SK-N-SH (cell line): ENCODE measurements at regions not wholly inside any gene's neighbourhood (a gene's known extent, or its start where the extent isn't known, plus 50 kb on each side); places are given as distances from the start of the nearest gene placed in this dataset.

Experiments used
- CTCF ChIA-PET: fragments of 300-600, 350-600 bp; formaldehyde crosslinking; extraction: SDS; loops from one replicate; lab custom pipeline; 2021; lab: Yijun Ruan, JAX
- POLR2A ChIA-PET: fragments of 350-600 bp; sonication (Branson Sonifier 250); formaldehyde crosslinking; extraction: SDS; loops from one replicate; lab custom pipeline; 2020; ENCODE audit warnings: antibody characterized with exemption, inconsistent platforms; lab: Yijun Ruan, JAX
- DNase-seq: peaks from one replicate; pipeline ENCODE4 v3.0.0; 2012
- H2AFZ ChIP-seq: fragments of 200-600 bp; sonication (generic); 2 replicates; pipeline ENCODE4 v1.8.1; 2016; ENCODE audit warnings: antibody characterized with exemption, mild to moderate bottlenecking, low read depth
- H3F3A ChIP-seq: fragments of 200-600 bp; sonication (generic); replicated peaks from 2 replicates; pipeline ENCODE3; 2016; ENCODE audit warnings: antibody characterized with exemption, mild to moderate bottlenecking; ENCODE audit not compliant: insufficient read depth
- H3K27ac ChIP-seq, 2 experiments: fragments of 200-500 bp in 1 of 2; fragments of 200-600 bp in 1 of 2; sonication (Bioruptor generic) in 1 of 2; sonication (generic), shearing (Covaris generic) in 1 of 2; 2 replicates each; pipeline versions ENCODE4 v1.5.1 to v1.6.1; 2014 to 2016; ENCODE audit warnings: low read depth in 2 of 2, inconsistent platforms in 1 of 2, low read length in 1 of 2, mild to moderate bottlenecking in 1 of 2, mixed read lengths in 1 of 2
- H3K27me3 ChIP-seq: fragments of 200-600 bp; sonication (generic), shearing (Covaris generic); 2 replicates; pipeline ENCODE4 v1.6.1; 2016; ENCODE audit warnings: mixed run types; ENCODE audit not compliant: insufficient read depth
- H3K36me3 ChIP-seq, 2 experiments: fragments of 200-500 bp in 1 of 2; fragments of 200-600 bp in 1 of 2; sonication (Bioruptor generic) in 1 of 2; sonication (generic) in 1 of 2; replicated peaks in 1 of 2; 2 replicates each; pipeline versions ENCODE3 to v1.5.1; 2014 to 2016; ENCODE audit warnings: low read length in 1 of 2, mild to moderate bottlenecking in 1 of 2; ENCODE audit not compliant: insufficient read depth in 2 of 2, control insufficient read depth in 1 of 2
- H3K4me1 ChIP-seq, 2 experiments: fragments of 200-500 bp in 1 of 2; fragments of 200-600 bp in 1 of 2; sonication (Bioruptor generic) in 1 of 2; sonication (generic), shearing (Covaris generic) in 1 of 2; 2 replicates each; pipeline versions ENCODE4 v1.5.1 to v1.6.1; 2014 to 2016; ENCODE audit warnings: low read depth in 1 of 2, low read length in 1 of 2, mixed run types in 1 of 2; ENCODE audit not compliant: insufficient read depth in 2 of 2, control insufficient read depth in 1 of 2
- H3K4me2 ChIP-seq: fragments of 200-600 bp; sonication (generic), shearing (Covaris generic); 2 replicates; pipeline ENCODE4 v1.6.1; 2017; ENCODE audit warnings: mixed run types
- H3K4me3 ChIP-seq, 2 experiments: fragments of 200-500 bp in 1 of 2; fragments of 200-600 bp in 1 of 2; sonication (Bioruptor generic) in 1 of 2; sonication (generic), shearing (Covaris generic) in 1 of 2; 2 replicates each; pipeline versions ENCODE4 v1.5.1 to v1.8.1; 2014 to 2016; ENCODE audit warnings: low read depth in 2 of 2, inconsistent platforms in 1 of 2, low read length in 1 of 2, mild to moderate bottlenecking in 1 of 2, mixed read lengths in 1 of 2, moderate library complexity in 1 of 2
- H3K79me2 ChIP-seq: fragments of 200-600 bp; sonication (generic); 2 replicates; pipeline ENCODE4 v1.8.1; 2017; ENCODE audit warnings: mild to moderate bottlenecking; ENCODE audit not compliant: insufficient read depth
- H3K9ac ChIP-seq: fragments of 200-600 bp; sonication (generic); 2 replicates; pipeline ENCODE4 v1.6.1; 2017; ENCODE audit warnings: mixed run types
- H3K9me2 ChIP-seq: fragments of 200-600 bp; sonication (generic); 2 replicates; pipeline ENCODE4 v1.6.1; 2017; ENCODE audit warnings: mixed run types
- H3K9me3 ChIP-seq: fragments of 200-600 bp; sonication (generic); 2 replicates; pipeline ENCODE4 v1.6.1; 2017; ENCODE audit warnings: mixed run types, mild to moderate bottlenecking, moderate library complexity
- H4K20me1 ChIP-seq: fragments of 200-600 bp; sonication (generic); 2 replicates; pipeline ENCODE4 v1.6.1; 2017; ENCODE audit warnings: mild to moderate bottlenecking, mixed run types; ENCODE audit not compliant: insufficient read depth
- CHD2 ChIP-seq: fragments of 150-350 bp; IDR thresholded peaks from 2 replicates; pipeline ENCODE4 v1.6.1; 2018; ENCODE audit warnings: low read length; ENCODE audit not compliant: partially characterized antibody
- CTCF ChIP-seq: fragments of 200-600 bp; sonication (generic); IDR thresholded peaks from 2 replicates; pipeline ENCODE4 v1.6.1; 2017; ENCODE audit warnings: antibody characterized with exemption, mild to moderate bottlenecking, moderate library complexity
- ELF1 ChIP-seq: IDR thresholded peaks from 2 replicates; pipeline ENCODE4 v1.4.0; 2012
- EP300 ChIP-seq, 2 experiments: IDR thresholded peaks; 2 replicates each; pipeline versions ENCODE4 v1.4.0 to v1.6.1; 2012; ENCODE audit warnings: borderline replicate concordance in 1 of 2, low read depth in 1 of 2, low read length in 1 of 2
- EZH2phosphoT487 ChIP-seq: fragments of 200-600 bp; sonication (generic); IDR thresholded peaks from 2 replicates; pipeline ENCODE4 v1.6.1; 2017; ENCODE audit warnings: low read depth, mixed run types, mild to moderate bottlenecking, antibody characterized with exemption, moderate library complexity, borderline replicate concordance
- GATA2 ChIP-seq: sonication (generic); formaldehyde crosslinking; IDR thresholded peaks from 2 replicates; pipeline ENCODE4 v1.5.0; 2020; ENCODE audit warnings: mild to moderate bottlenecking, missing genetic modification reagents
- JUND ChIP-seq: IDR thresholded peaks from 2 replicates; pipeline ENCODE4 v1.4.0; 2012
- MEF2A ChIP-seq: IDR thresholded peaks from 2 replicates; pipeline ENCODE4 v1.4.0; 2012; ENCODE audit warnings: low read depth, borderline replicate concordance
- MXI1 ChIP-seq: IDR thresholded peaks from 2 replicates; pipeline ENCODE4 v1.6.1; 2012; ENCODE audit warnings: mild to moderate bottlenecking, low read depth, low read length, improper control_type of control experiment
- NFIC ChIP-seq: IDR thresholded peaks from 2 replicates; pipeline ENCODE4 v1.4.0; 2012; ENCODE audit warnings: borderline replicate concordance
- POLR2AphosphoS5 ChIP-seq: IDR thresholded peaks from 2 replicates; pipeline ENCODE4 v1.6.1; 2012; ENCODE audit warnings: low read depth, low read length
- RAD21 ChIP-seq: IDR thresholded peaks from 2 replicates; pipeline ENCODE4 v1.6.1; 2012; ENCODE audit warnings: mild to moderate bottlenecking, low read length
- RCOR1 ChIP-seq: fragments of 150-350 bp; IDR thresholded peaks from 2 replicates; pipeline ENCODE4 v1.6.1; 2017; ENCODE audit warnings: antibody characterized with exemption, low read length
- SIN3A ChIP-seq: IDR thresholded peaks from 2 replicates; pipeline ENCODE4 v1.6.1; 2012; ENCODE audit warnings: low read depth, mild to moderate bottlenecking, low read length, moderate library complexity, borderline replicate concordance
- WGBS: methylation state at CpG from one replicate; pipeline ENCODE4 v1.1.6; 2017; ENCODE audit warnings: low lambda C conversion rate; 5-methylcytosine and 5-hydroxymethylcytosine counted together

DNA sequence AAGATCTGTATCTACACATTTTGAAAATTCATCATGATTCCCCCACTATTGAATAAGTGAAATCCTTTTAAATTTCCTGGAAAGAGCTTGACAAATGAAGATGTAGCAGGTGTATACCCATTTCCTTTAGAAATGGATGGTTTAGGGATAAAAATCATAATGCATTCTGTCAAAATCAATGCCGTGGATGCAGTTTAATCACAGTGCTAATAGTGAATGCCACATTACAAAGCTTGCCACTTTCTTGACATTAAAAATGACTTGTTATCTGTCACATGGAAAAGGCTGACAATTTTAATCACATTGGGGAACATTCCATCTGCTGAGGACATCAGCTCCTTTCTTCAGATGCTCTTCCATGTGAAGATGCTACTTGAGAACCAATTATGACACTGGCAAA, 229.6 kb downstream of the GPAM start:
- no peak for TF ChIP-seq EP300 (IDR thresholded peaks at IDR 0.05; ENCODE audit: borderline replicate concordance in 1 of 2, low read depth in 1 of 2, low read length in 1 of 2)
- no peak for TF ChIP-seq EZH2phosphoT487
- TF ChIP-seq RAD21: no peak
- no peak for TF ChIP-seq MEF2A
- TF ChIP-seq CTCF: no peak
- 0% methylated on average over 1 of the region's 1 CpG for WGBS
- no peak for DNase-seq
- Histone ChIP-seq H3F3A (no peaks in the 10 kb centered on the region), H3K4me1 (no peaks in the 10 kb centered on the region; a peak in 1 of 4 replicates), H3K27me3 (no peaks in the 10 kb centered on the region), H3K79me2 (no peaks in the 10 kb centered on the region), H4K20me1 (no peaks in the 10 kb centered on the region), H3K36me3 (no peaks in the 10 kb centered on the region), H3K9me3 (no peaks in the 10 kb centered on the region), H2AFZ (no peak overlapping the region), H3K9ac (no peak overlapping the region), H3K4me2 (no peak overlapping the region), H3K27ac (no peak overlapping the region), H3K4me3 (no peak overlapping the region), H3K9me2 (no peaks in the 10 kb centered on the region)
- POLR2A ChIA-PET: no interaction called here
- CTCF ChIA-PET: interaction anchor here (0.7 to 1.6 kb wide), 6 partner anchors 12 to 306 kb away, joined by 3 to 8 read pairs (median 4); no protein-coding TSS in a partner anchor

DNA sequence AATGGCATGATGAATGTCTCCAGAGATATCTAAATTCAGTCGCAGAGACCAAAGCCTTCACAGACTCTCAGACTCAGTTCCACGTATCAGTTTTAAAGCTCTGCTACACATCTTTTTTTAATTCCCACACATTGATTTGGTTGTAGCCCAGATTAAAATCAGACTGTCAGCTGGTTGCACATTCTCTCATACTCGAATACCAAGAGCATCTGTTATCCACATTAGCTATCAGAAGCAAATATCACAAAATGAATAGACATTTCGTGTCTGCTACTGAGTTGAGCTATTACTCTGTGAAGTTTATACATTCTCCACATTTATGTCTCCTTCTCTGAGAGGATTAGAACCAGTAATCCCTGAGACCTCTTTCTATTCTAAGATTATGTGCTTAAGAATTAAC, 229.2 kb downstream of the GPAM start:
- Histone ChIP-seq H3K9me2 (no peaks in the 10 kb centered on the region), H3K27ac (no peak overlapping the region), H4K20me1 (no peaks in the 10 kb centered on the region), H3K27me3 (no peaks in the 10 kb centered on the region), H2AFZ (no peak overlapping the region), H3F3A (no peaks in the 10 kb centered on the region), H3K79me2 (no peaks in the 10 kb centered on the region), H3K9me3 (no peaks in the 10 kb centered on the region), H3K4me3 (no peak overlapping the region), H3K36me3 (no peaks in the 10 kb centered on the region), H3K4me1 (no peaks in the 10 kb centered on the region; a peak in 1 of 4 replicates), H3K4me2 (no peak overlapping the region), H3K9ac (no peak overlapping the region)
- CTCF ChIA-PET: interaction anchor here (0.6 to 1.6 kb wide), 5 partner anchors 11 to 361 kb away, joined by 3 to 6 read pairs (median 3); no protein-coding TSS in a partner anchor
- peak; percentile 32 for DNase-seq
- WGBS: 4% methylated on average over 4 of the region's 4 CpGs
- TF ChIP-seq EP300 (IDR thresholded peaks at IDR 0.05; ENCODE audit: borderline replicate concordance in 1 of 2, low read depth in 1 of 2, low read length in 1 of 2) (peak in 1 of 2 experiments; percentile 69; a peak in 1 of 4 replicates), MXI1 (no peak), RCOR1 (peak; percentile 100), GATA2 (peak; percentile 77), CHD2 (peak; percentile 34), JUND (no peak)
- POLR2A ChIA-PET: no interaction called here

DNA sequence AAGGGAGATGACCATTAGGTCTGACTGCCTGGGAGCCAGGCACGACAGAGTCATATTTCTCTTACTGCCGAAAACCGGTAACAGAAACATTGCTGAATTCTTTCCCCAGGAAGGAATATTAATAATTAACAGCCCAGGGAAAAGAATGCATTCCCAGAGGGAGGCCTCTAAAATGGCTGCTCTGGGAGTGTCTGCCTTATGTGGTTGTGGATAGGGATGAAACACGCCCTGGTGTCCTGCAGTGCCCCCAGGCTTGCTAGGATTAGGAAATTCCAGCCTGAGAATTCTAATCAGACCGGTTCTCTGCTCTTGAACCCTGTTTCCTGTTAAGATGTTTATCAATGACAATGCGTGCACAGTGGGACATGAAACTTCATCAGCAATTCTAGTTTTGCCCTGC, 226.7 kb downstream of the GPAM start:
- H2AFZ ChIP-seq: no peak overlapping the region
- DNase-seq: no peak
- no peak overlapping the region for H3K9ac ChIP-seq
- H3K9me2 ChIP-seq: no peaks in the 10 kb centered on the region
- no peaks in the 10 kb centered on the region for H3F3A ChIP-seq
- H3K4me3 ChIP-seq: no peak overlapping the region
- ChIA-PET CTCF (no interaction called here), POLR2A (no interaction called here)
- TF ChIP-seq SIN3A (no peak), ELF1 (no peak), MEF2A (no peak), NFIC (no peak), CTCF (no peak), POLR2AphosphoS5 (no peak)
- no peaks in the 10 kb centered on the region for H3K9me3 ChIP-seq
- no peaks in the 10 kb centered on the region for H3K79me2 ChIP-seq
- no peak overlapping the region for H3K27ac ChIP-seq
- H3K4me2 ChIP-seq: no peak overlapping the region
- 41% methylated on average over 6 of the region's 6 CpGs for WGBS
- no peaks in the 10 kb centered on the region; a peak in 1 of 4 replicates for H3K4me1 ChIP-seq
- no peaks in the 10 kb centered on the region for H3K27me3 ChIP-seq
- no peaks in the 10 kb centered on the region for H3K36me3 ChIP-seq
- no peaks in the 10 kb centered on the region for H4K20me1 ChIP-seq
